ENCODE measurements at regions not wholly inside any gene's neighbourhood (a gene's known extent, or its start where the extent isn't known, plus 50 kb on each side); places are given as distances from the start of the nearest gene placed in this dataset.

- DNase-seq = no peak
These were observed 54.1 kb upstream of the NUDT7 start for GRCh38 chr16:77668201-77668600.

DNA sequence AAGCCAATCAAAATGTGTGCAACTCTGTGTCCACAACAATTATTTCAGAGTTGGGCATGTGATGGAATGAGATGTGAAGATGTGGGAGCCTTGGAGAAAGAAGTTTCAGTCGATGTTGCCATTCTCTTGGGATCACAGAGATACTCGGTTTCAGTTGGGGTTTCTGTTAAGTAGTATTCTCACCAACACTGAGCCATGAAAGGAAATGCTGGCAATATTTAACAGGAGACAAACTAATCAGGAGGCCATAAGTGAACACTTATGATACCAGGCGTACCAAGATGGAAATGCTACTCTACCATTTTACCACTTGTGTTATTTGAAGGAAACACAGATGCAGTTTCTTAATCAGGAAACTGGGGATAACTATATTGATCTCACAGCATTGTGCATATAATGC, 53.3 kb upstream of the NUDT7 start:
- DNase-seq = no peak
